Loucy (cell line): ENCODE measurements at regions not wholly inside any gene's neighbourhood (a gene's known extent, or its start where the extent isn't known, plus 50 kb on each side); places are given as distances from the start of the nearest gene placed in this dataset.
"Not testable (repeated sequence)": the region's sequence is repeated elsewhere in the genome, so short reads cannot be mapped to it uniquely, and the experiment has no call there.

ENCODE experiments used
- H2AFZ ChIP-seq: fragments of 200-600 bp; sonication (generic); 2 replicates; pipeline ENCODE4 v1.6.0; 2016; ENCODE audit warnings: antibody characterized with exemption, mild to moderate bottlenecking, low read length, moderate library complexity
- H3F3A ChIP-seq: fragments of 200-600 bp; 2 replicates; pipeline ENCODE4 v1.6.0; 2016; ENCODE audit warnings: antibody characterized with exemption, low read depth, mild to moderate bottlenecking
- H3K27me3 ChIP-seq: fragments of 200-600 bp; sonication (generic); 2 replicates; pipeline ENCODE4 v1.6.1; 2014; ENCODE audit warnings: low read length, mild to moderate bottlenecking; ENCODE audit not compliant: insufficient read depth, poor library complexity, severe bottlenecking
- H3K36me3 ChIP-seq: fragments of 200-600 bp; sonication (generic); 2 replicates; pipeline ENCODE4 v1.6.1; 2016; ENCODE audit warnings: low read length; ENCODE audit not compliant: insufficient read depth
- H3K4me1 ChIP-seq: fragments of 200-600 bp; sonication (generic); 2 replicates; pipeline ENCODE4 v1.5.1; 2014; ENCODE audit warnings: low read length, mild to moderate bottlenecking; ENCODE audit not compliant: insufficient read depth, poor library complexity, severe bottlenecking
- H3K4me2 ChIP-seq: fragments of 200-600 bp; sonication (generic); 2 replicates; pipeline ENCODE4 v1.6.0; 2014; ENCODE audit warnings: antibody characterized with exemption, low read length, low read depth, mild to moderate bottlenecking; ENCODE audit not compliant: poor library complexity, severe bottlenecking
- H3K4me3 ChIP-seq: fragments of 200-600 bp; sonication (generic); 2 replicates; pipeline ENCODE4 v1.5.1; 2014; ENCODE audit warnings: low read length, mild to moderate bottlenecking, mixed read lengths; ENCODE audit not compliant: poor library complexity, severe bottlenecking
- H3K79me2 ChIP-seq: fragments of 200-600 bp; sonication (generic); 2 replicates; pipeline ENCODE4 v1.6.1; 2014; ENCODE audit warnings: low read length; ENCODE audit not compliant: insufficient read depth
- H3K9ac ChIP-seq: fragments of 200-600 bp; sonication (generic); 2 replicates; pipeline ENCODE4 v1.6.0; 2014; ENCODE audit warnings: mild to moderate bottlenecking, low read depth, low read length, moderate library complexity; ENCODE audit not compliant: poor library complexity, severe bottlenecking
- H3K9me2 ChIP-seq: fragments of 200-600 bp; sonication (generic); replicated peaks from 2 replicates; pipeline ENCODE4 v1.6.1; 2016; ENCODE audit warnings: low read depth, low read length, mixed read lengths
- H3K9me3 ChIP-seq: fragments of 200-600 bp; sonication (generic); 2 replicates; pipeline ENCODE4 v1.6.1; 2014; ENCODE audit warnings: mild to moderate bottlenecking, antibody characterized with exemption, low read length, low read depth; ENCODE audit not compliant: insufficient read depth
- H4K20me1 ChIP-seq: fragments of 200-600 bp; sonication (generic); 2 replicates; pipeline ENCODE4 v1.6.0; 2014; ENCODE audit warnings: antibody characterized with exemption, low read length, mild to moderate bottlenecking; ENCODE audit not compliant: insufficient read depth, poor library complexity, severe bottlenecking
- CTCF ChIP-seq: fragments of 200-600 bp; sonication (generic); conservative IDR thresholded peaks from 2 replicates; pipeline ENCODE4 v1.5.1; 2014; ENCODE audit warnings: mild to moderate bottlenecking, antibody characterized with exemption, low read length
- EZH2phosphoT487 ChIP-seq: fragments of 200-600 bp; IDR thresholded peaks from 2 replicates; pipeline ENCODE4 v1.6.1; 2018; ENCODE audit warnings: antibody characterized with exemption, mild to moderate bottlenecking, moderate library complexity, borderline replicate concordance

- H3K79me2 ChIP-seq, result no peaks in the 10 kb centered on the region
- no peak overlapping the region for H3K9ac ChIP-seq
- TF ChIP-seq EZH2phosphoT487 (no peak), CTCF (no peak)
- H3K27me3 ChIP-seq, result no peaks in the 10 kb centered on the region
- H3K36me3 ChIP-seq, result no peaks in the 10 kb centered on the region
- no peaks in the 10 kb centered on the region for H3K9me3 ChIP-seq
- H3K4me2 ChIP-seq, result no peak overlapping the region
- no peaks in the 10 kb centered on the region for H3K9me2 ChIP-seq
- no peaks in the 10 kb centered on the region for H3K4me1 ChIP-seq
- H3K4me3 ChIP-seq, result no peak overlapping the region
- H3F3A ChIP-seq, result no peaks in the 10 kb centered on the region
- no peak overlapping the region for H2AFZ ChIP-seq
- no peaks in the 10 kb centered on the region for H4K20me1 ChIP-seq
Measured at GRCh38 chr5:118405650-118406061, 582.7 kb downstream of the DTWD2 start.

GRCh38 chr5:118397236-118397635 is 591.1 kb downstream of the DTWD2 start:
- Histone ChIP-seq H3K9me3 (no peaks in the 10 kb centered on the region), H3K4me3 (no peak overlapping the region), H3K9me2 (no peaks in the 10 kb centered on the region), H3K9ac (no peak overlapping the region), H3K4me1 (no peaks in the 10 kb centered on the region), H3K27me3 (no peaks in the 10 kb centered on the region), H3K36me3 (no peaks in the 10 kb centered on the region), H2AFZ (no peak overlapping the region), H3K79me2 (no peaks in the 10 kb centered on the region), H3F3A (no peaks in the 10 kb centered on the region), H4K20me1 (no peaks in the 10 kb centered on the region), H3K4me2 (no peak overlapping the region)
- TF ChIP-seq EZH2phosphoT487 (no peak), CTCF (no peak)

GRCh38 chr5:118392491-118392890 is 595.9 kb downstream of the DTWD2 start:
- no peaks in the 10 kb centered on the region for H4K20me1 ChIP-seq

GRCh38 chr5:118382931-118383330 is 605.4 kb downstream of the DTWD2 start:
- not testable (repeated sequence) for H4K20me1 ChIP-seq, H3K36me3 ChIP-seq, H3K4me1 ChIP-seq, H3K9ac ChIP-seq, H3K79me2 ChIP-seq, H3K27me3 ChIP-seq, H2AFZ ChIP-seq, H3K4me2 ChIP-seq, H3K9me2 ChIP-seq, H3F3A ChIP-seq, H3K9me3 ChIP-seq, H3K4me3 ChIP-seq

More at GRCh38 chr5:118392491-118392890, 595.9 kb downstream of the DTWD2 start:
- Histone ChIP-seq H3K4me1 (no peaks in the 10 kb centered on the region), H3K36me3 (no peaks in the 10 kb centered on the region), H3K4me2 (no peak overlapping the region), H3K4me3 (no peak overlapping the region), H2AFZ (no peak overlapping the region), H3K9ac (no peak overlapping the region), H3K9me3 (no peaks in the 10 kb centered on the region), H3K27me3 (no peaks in the 10 kb centered on the region), H3K79me2 (no peaks in the 10 kb centered on the region), H3F3A (no peaks in the 10 kb centered on the region), H3K9me2 (no peaks in the 10 kb centered on the region)
- TF ChIP-seq EZH2phosphoT487 (no peak), CTCF (no peak)
